HepG2 (cell line): ENCODE measurements at regions not wholly inside any gene's neighbourhood (a gene's known extent, or its start where the extent isn't known, plus 50 kb on each side); places are given as distances from the start of the nearest gene placed in this dataset.

ENCODE experiments used
- AGO1 ChIP-seq: fragments of 200-400 bp; formaldehyde crosslinking; IDR thresholded peaks from 2 replicates; pipeline ENCODE4 v1.6.1; 2017; ENCODE audit warnings: mild to moderate bottlenecking, low read depth, low read length, moderate library complexity; ENCODE audit not compliant: poor library complexity, severe bottlenecking
- AGO2 ChIP-seq: fragments of 200-400 bp; formaldehyde crosslinking; optimal IDR thresholded peaks from 2 replicates; pipeline ENCODE3; 2017; ENCODE audit warnings: mild to moderate bottlenecking, low read depth, low read length, moderate library complexity
- BCL6 ChIP-seq: IDR thresholded peaks from 2 replicates; pipeline ENCODE4 v1.6.1; 2016; ENCODE audit warnings: missing genetic modification reagents, missing compliant biosample characterization
- BORCS8-MEF2B ChIP-seq: sonication (generic); formaldehyde crosslinking; IDR thresholded peaks from 2 replicates; pipeline ENCODE4 v1.8.0; 2022; ENCODE audit warnings: mild to moderate bottlenecking, missing genetic modification reagents
- ETS1 ChIP-seq: sonication (generic); formaldehyde crosslinking; IDR thresholded peaks from 2 replicates; pipeline ENCODE4 v1.4.0; 2020; ENCODE audit warnings: missing genetic modification reagents
- HMGA1 ChIP-seq: sonication (generic); formaldehyde crosslinking; conservative IDR thresholded peaks from 2 replicates; pipeline ENCODE4 v1.4.0; 2020; ENCODE audit warnings: missing genetic modification reagents
- IKZF1 ChIP-seq: fragments of 450-650 bp; IDR thresholded peaks from 2 replicates; pipeline ENCODE4 v1.7.1; 2016
- KDM5B ChIP-seq: sonication (generic); formaldehyde crosslinking; IDR thresholded peaks from 2 replicates; pipeline ENCODE4 v1.4.0; 2020; ENCODE audit warnings: missing genetic modification reagents, mild to moderate bottlenecking, borderline replicate concordance
- MEIS2 ChIP-seq: sonication (generic); formaldehyde crosslinking; IDR thresholded peaks from 2 replicates; pipeline ENCODE4 v1.9.0; 2021; ENCODE audit warnings: mild to moderate bottlenecking, missing genetic modification reagents
- TCF7 ChIP-seq: sonication (generic); IDR thresholded peaks from 2 replicates; pipeline ENCODE4 v1.6.1; 2016; ENCODE audit warnings: antibody characterized with exemption, low read depth
- YEATS4 ChIP-seq: sonication (generic); formaldehyde crosslinking; IDR thresholded peaks from 2 replicates; pipeline ENCODE4 v1.4.0; 2020; ENCODE audit warnings: missing genetic modification reagents, borderline replicate concordance
- ZBTB21 ChIP-seq: sonication (generic); formaldehyde crosslinking; IDR thresholded peaks from 2 replicates; pipeline ENCODE4 v1.4.0; 2020; ENCODE audit warnings: missing genetic modification reagents
- ZNF468 ChIP-seq: sonication (generic); formaldehyde crosslinking; IDR thresholded peaks from 2 replicates; pipeline ENCODE4 v1.8.0; 2022; ENCODE audit warnings: mild to moderate bottlenecking, moderate library complexity, missing genetic modification reagents
- ZNF546 ChIP-seq: sonication (generic); formaldehyde crosslinking; conservative IDR thresholded peaks from 2 replicates; pipeline ENCODE4 v1.8.1; 2023; ENCODE audit warnings: mild to moderate bottlenecking, missing genetic modification reagents
- ZNF678 ChIP-seq: sonication (generic); formaldehyde crosslinking; IDR thresholded peaks from 2 replicates; pipeline ENCODE4 v1.4.0; 2020; ENCODE audit warnings: mild to moderate bottlenecking, missing genetic modification reagents
- TF ChIP-seq, protein P1 (sequence below): sonication (generic); formaldehyde crosslinking; IDR thresholded peaks from 2 replicates; pipeline ENCODE4 v1.4.0; 2020; ENCODE audit warnings: missing genetic modification reagents
- TF ChIP-seq, protein P2 (sequence below): IDR thresholded peaks from 2 replicates; pipeline ENCODE4 v1.6.1; 2018; ENCODE audit warnings: missing genetic modification reagents
- TF ChIP-seq, protein P3 (sequence below): sonication (generic); formaldehyde crosslinking; IDR thresholded peaks from 2 replicates; pipeline ENCODE4 v1.5.0; 2020; ENCODE audit warnings: mild to moderate bottlenecking, missing genetic modification reagents, borderline replicate concordance

DNA sequence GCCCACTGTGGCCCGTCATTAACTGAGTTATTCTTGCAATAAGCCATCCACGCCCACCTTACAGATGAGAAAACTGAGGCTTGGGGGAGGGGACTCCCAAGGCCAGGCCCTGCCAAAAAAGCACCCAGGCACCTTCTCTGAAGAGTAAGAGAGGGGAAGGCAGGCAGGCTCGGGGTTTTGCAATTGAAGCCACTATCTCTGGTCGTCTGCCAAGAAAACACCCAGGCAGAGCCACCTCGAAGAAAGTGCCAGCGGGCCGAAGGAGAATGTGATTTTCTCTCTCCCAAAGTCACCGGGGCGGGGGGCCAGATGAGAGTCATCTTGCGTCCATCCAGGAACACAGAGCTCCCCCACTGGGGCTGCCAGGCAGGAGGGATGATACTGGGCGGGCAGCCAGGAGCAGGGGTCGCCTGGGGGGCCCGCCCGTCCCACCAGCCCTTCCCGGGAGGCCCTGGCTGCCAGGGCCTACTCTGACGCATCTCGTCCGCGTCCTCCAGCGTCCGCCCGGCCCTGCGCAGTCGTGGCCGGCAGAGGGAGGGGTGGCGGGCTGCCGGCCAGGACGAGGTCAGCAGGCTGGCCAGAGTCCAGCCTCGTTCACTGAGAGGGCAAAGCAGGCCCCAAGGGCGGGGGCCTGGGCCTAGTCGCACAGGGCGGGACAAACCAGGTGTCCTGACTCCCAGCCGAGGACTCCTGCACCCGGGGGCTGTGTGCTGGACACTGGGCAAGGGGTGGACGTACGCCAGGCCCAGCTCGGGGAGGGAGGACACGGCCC lies 74.3 kb downstream of the RFLNA start (continued):
- TF ChIP-seq AGO2 (peak; percentile 76), IKZF1 (no peak), MEIS2 (peak; percentile 80; the same call in 1 of the 2 replicates), AGO1 (no peak), ETS1 (CRISPR knock-in tag) (no peak), ZNF678 (CRISPR knock-in tag) (no peak), TCF7 (no peak), BORCS8-MEF2B (CRISPR knock-in tag) (no peak), ZNF468 (no peak), BCL6 (peak; percentile 67), YEATS4 (CRISPR knock-in tag) (peak; percentile 80; the same call in 1 of the 2 replicates), ZBTB21 (no peak), ZNF546 (CRISPR knock-in tag) (no peak), KDM5B (peak; percentile 25; the same call in 1 of the 2 replicates), HMGA1 (CRISPR knock-in tag) (no peak)
- TF ChIP-seq, protein P1, sequence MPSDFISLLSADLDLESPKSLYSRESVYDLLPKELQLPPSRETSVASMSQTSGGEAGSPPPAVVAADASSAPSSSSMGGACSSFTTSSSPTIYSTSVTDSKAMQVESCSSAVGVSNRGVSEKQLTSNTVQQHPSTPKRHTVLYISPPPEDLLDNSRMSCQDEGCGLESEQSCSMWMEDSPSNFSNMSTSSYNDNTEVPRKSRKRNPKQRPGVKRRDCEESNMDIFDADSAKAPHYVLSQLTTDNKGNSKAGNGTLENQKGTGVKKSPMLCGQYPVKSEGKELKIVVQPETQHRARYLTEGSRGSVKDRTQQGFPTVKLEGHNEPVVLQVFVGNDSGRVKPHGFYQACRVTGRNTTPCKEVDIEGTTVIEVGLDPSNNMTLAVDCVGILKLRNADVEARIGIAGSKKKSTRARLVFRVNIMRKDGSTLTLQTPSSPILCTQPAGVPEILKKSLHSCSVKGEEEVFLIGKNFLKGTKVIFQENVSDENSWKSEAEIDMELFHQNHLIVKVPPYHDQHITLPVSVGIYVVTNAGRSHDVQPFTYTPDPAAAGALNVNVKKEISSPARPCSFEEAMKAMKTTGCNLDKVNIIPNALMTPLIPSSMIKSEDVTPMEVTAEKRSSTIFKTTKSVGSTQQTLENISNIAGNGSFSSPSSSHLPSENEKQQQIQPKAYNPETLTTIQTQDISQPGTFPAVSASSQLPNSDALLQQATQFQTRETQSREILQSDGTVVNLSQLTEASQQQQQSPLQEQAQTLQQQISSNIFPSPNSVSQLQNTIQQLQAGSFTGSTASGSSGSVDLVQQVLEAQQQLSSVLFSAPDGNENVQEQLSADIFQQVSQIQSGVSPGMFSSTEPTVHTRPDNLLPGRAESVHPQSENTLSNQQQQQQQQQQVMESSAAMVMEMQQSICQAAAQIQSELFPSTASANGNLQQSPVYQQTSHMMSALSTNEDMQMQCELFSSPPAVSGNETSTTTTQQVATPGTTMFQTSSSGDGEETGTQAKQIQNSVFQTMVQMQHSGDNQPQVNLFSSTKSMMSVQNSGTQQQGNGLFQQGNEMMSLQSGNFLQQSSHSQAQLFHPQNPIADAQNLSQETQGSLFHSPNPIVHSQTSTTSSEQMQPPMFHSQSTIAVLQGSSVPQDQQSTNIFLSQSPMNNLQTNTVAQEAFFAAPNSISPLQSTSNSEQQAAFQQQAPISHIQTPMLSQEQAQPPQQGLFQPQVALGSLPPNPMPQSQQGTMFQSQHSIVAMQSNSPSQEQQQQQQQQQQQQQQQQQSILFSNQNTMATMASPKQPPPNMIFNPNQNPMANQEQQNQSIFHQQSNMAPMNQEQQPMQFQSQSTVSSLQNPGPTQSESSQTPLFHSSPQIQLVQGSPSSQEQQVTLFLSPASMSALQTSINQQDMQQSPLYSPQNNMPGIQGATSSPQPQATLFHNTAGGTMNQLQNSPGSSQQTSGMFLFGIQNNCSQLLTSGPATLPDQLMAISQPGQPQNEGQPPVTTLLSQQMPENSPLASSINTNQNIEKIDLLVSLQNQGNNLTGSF: no peak
- TF ChIP-seq, protein P2, sequence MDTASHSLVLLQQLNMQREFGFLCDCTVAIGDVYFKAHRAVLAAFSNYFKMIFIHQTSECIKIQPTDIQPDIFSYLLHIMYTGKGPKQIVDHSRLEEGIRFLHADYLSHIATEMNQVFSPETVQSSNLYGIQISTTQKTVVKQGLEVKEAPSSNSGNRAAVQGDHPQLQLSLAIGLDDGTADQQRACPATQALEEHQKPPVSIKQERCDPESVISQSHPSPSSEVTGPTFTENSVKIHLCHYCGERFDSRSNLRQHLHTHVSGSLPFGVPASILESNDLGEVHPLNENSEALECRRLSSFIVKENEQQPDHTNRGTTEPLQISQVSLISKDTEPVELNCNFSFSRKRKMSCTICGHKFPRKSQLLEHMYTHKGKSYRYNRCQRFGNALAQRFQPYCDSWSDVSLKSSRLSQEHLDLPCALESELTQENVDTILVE (CRISPR knock-in tag): peak; percentile 49; the same call in 1 of the 2 replicates
- TF ChIP-seq, protein P3, sequence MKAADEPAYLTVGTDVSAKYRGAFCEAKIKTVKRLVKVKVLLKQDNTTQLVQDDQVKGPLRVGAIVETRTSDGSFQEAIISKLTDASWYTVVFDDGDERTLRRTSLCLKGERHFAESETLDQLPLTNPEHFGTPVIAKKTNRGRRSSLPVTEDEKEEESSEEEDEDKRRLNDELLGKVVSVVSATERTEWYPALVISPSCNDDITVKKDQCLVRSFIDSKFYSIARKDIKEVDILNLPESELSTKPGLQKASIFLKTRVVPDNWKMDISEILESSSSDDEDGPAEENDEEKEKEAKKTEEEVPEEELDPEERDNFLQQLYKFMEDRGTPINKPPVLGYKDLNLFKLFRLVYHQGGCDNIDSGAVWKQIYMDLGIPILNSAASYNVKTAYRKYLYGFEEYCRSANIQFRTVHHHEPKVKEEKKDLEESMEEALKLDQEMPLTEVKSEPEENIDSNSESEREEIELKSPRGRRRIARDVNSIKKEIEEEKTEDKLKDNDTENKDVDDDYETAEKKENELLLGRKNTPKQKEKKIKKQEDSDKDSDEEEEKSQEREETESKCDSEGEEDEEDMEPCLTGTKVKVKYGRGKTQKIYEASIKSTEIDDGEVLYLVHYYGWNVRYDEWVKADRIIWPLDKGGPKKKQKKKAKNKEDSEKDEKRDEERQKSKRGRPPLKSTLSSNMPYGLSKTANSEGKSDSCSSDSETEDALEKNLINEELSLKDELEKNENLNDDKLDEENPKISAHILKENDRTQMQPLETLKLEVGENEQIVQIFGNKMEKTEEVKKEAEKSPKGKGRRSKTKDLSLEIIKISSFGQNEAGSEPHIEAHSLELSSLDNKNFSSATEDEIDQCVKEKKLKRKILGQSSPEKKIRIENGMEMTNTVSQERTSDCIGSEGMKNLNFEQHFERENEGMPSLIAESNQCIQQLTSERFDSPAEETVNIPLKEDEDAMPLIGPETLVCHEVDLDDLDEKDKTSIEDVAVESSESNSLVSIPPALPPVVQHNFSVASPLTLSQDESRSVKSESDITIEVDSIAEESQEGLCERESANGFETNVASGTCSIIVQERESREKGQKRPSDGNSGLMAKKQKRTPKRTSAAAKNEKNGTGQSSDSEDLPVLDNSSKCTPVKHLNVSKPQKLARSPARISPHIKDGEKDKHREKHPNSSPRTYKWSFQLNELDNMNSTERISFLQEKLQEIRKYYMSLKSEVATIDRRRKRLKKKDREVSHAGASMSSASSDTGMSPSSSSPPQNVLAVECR (CRISPR knock-in tag): peak; percentile 77; the same call in 1 of the 2 replicates
